VCaP (cell line): ENCODE measurements at regions not wholly inside any gene's neighbourhood (a gene's known extent, or its start where the extent isn't known, plus 50 kb on each side); places are given as distances from the start of the nearest gene placed in this dataset.

Source experiments
- H3K27ac ChIP-seq: fragments of 450-650 bp; 2 replicates; pipeline ENCODE4 v1.5.1; 2017
- TF ChIP-seq, protein P1 (sequence below): fragments of 450-650 bp; conservative IDR thresholded peaks from 2 replicates; pipeline ENCODE4 v1.5.1; 2017; ENCODE audit warnings: mild to moderate bottlenecking, moderate library complexity

- no peak overlapping the region for H3K27ac ChIP-seq
- TF ChIP-seq, protein P1, sequence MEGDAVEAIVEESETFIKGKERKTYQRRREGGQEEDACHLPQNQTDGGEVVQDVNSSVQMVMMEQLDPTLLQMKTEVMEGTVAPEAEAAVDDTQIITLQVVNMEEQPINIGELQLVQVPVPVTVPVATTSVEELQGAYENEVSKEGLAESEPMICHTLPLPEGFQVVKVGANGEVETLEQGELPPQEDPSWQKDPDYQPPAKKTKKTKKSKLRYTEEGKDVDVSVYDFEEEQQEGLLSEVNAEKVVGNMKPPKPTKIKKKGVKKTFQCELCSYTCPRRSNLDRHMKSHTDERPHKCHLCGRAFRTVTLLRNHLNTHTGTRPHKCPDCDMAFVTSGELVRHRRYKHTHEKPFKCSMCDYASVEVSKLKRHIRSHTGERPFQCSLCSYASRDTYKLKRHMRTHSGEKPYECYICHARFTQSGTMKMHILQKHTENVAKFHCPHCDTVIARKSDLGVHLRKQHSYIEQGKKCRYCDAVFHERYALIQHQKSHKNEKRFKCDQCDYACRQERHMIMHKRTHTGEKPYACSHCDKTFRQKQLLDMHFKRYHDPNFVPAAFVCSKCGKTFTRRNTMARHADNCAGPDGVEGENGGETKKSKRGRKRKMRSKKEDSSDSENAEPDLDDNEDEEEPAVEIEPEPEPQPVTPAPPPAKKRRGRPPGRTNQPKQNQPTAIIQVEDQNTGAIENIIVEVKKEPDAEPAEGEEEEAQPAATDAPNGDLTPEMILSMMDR, result no peak
These were observed 654.1 kb upstream of the NOX3 start for GRCh38 chr6:156109713-156110112.

DNA sequence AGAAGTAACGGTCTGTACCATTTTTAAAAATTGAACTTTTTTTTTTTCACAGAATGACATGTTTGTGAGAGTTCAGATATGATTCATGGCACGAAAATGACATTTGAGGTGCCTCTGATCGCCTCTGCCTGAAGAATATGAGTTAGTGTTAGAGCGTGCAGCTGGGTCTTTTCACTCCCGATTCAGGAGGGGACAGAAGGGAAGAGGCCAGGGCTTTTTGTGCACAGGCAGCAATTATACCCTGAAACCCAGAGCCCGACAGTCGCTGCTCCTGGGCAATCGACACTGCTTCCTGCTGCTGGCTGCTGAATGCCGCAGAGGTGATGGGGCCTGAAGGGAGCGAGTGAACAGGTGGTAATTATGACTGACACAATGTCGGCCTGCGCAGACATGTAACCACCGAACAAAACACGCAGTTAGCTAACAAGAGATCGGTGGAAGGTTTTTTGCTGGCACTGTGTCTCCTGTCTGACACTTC lies 652.0 kb upstream of the NOX3 start:
- H3K27ac ChIP-seq, result no peak overlapping the region

DNA sequence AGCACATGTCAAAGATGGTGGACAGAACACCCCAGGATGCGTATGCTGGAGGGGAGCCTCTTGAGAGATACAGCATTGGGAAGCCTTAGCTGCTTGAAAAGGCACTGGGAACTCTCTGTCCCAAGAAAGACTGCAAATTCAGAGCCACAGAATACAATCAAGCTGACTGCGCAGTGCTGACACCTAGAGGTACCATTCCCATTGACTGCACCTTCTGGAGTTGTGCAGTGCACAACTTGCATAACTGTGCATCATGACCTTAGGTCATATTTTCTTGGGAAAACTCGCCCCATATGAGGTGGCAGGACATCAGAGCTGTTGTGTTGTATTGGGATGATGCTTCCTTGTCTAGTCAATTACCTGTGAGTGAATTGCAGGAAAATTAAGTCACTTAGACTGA lies 646.5 kb upstream of the NOX3 start:
- H3K27ac ChIP-seq, result no peak overlapping the region
- TF ChIP-seq, protein P1, result peak; percentile 48

More for the DNA sequence above, 652.0 kb upstream of the NOX3 start:
- TF ChIP-seq, protein P1, result no peak

DNA sequence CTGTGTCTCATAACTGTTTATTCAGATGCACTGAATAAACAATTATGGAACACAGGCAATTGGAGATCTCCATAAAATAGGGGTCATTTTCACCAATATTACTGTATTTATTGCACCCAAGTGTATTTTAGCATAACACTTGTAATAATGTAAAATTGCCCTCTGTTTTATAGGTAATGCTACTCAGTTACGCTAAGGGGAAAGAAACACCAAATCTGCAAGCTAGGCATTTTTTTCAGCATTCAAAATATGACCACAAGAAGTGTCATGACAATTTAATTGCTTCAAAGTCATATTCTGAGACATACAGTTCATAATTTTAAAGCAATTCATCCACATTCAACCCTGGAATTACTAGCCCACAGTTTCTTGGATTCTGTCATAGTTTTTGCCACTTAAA lies 643.2 kb upstream of the NOX3 start:
- H3K27ac ChIP-seq, result no peak overlapping the region
- TF ChIP-seq, protein P1, result no peak

GRCh38 chr6:156087487-156087886 lies 631.8 kb upstream of the NOX3 start:
- no peak overlapping the region for H3K27ac ChIP-seq
- TF ChIP-seq, protein P1, result no peak

GRCh38 chr6:156082012-156082411 lies 626.4 kb upstream of the NOX3 start:
- TF ChIP-seq, protein P1, result no peak
- peak overlapping the region; percentile 65 for H3K27ac ChIP-seq

GRCh38 chr6:156080371-156080770 lies 624.7 kb upstream of the NOX3 start:
- TF ChIP-seq, protein P1, result no peak
- no peak overlapping the region for H3K27ac ChIP-seq
